ENCODE measurements at regions not wholly inside any gene's neighbourhood (a gene's known extent, or its start where the extent isn't known, plus 50 kb on each side); places are given as distances from the start of the nearest gene placed in this dataset.

- no peak overlapping the region for H3K4me3 Mint-ChIP-seq
- H3K9me3 Mint-ChIP-seq: no peaks in the 10 kb centered on the region
- no peak overlapping the region for H3K27ac Mint-ChIP-seq
- peaks cover 4 to 9% (median 6%) of the 10 kb centered on the region in 3 donors for H3K4me1 Mint-ChIP-seq
- H3K36me3 Mint-ChIP-seq: no peaks in the 10 kb centered on the region
- H3K27me3 Mint-ChIP-seq: peaks cover 2% of the 10 kb centered on the region
Observed at GRCh38 chr2:176447616-176448015, 178.4 kb downstream of the MTX2 start.

GRCh38 chr2:176449852-176450251, 180.6 kb downstream of the MTX2 start:
- Mint-ChIP-seq H3K4me1 (peaks cover 4 to 9% (median 6%) of the 10 kb centered on the region in 3 donors), H3K27me3 (peaks cover 2% of the 10 kb centered on the region), H3K27ac (no peak overlapping the region), H3K4me3 (no peak overlapping the region), H3K36me3 (no peaks in the 10 kb centered on the region), H3K9me3 (no peaks in the 10 kb centered on the region)

- H3K27ac Mint-ChIP-seq: no peak overlapping the region
- H3K4me3 Mint-ChIP-seq: no peak overlapping the region
- H3K4me1 Mint-ChIP-seq: no peaks in the 10 kb centered on the region
- H3K9me3 Mint-ChIP-seq: no peaks in the 10 kb centered on the region
- H3K27me3 Mint-ChIP-seq: peaks cover 2% of the 10 kb centered on the region
- no peaks in the 10 kb centered on the region for H3K36me3 Mint-ChIP-seq
Observed at GRCh38 chr2:176453784-176454183, 184.5 kb downstream of the MTX2 start.

- peaks cover 11% of the 10 kb centered on the region for H3K27me3 Mint-ChIP-seq
- no peaks in the 10 kb centered on the region for H3K9me3 Mint-ChIP-seq
- no peaks in the 10 kb centered on the region for H3K36me3 Mint-ChIP-seq
- no peak overlapping the region for H3K27ac Mint-ChIP-seq
- H3K4me1 Mint-ChIP-seq: no peaks in the 10 kb centered on the region
- peak overlapping the region in 1 of 4 donors; percentile 15 for H3K4me3 Mint-ChIP-seq
Observed at GRCh38 chr2:176454893-176455815, 185.9 kb downstream of the MTX2 start.

GRCh38 chr2:176455816-176456291, 186.6 kb downstream of the MTX2 start:
- Mint-ChIP-seq H3K4me1 (no peaks in the 10 kb centered on the region), H3K27ac (no peak overlapping the region), H3K27me3 (peaks cover 13% of the 10 kb centered on the region), H3K4me3 (no peak overlapping the region), H3K36me3 (no peaks in the 10 kb centered on the region), H3K9me3 (no peaks in the 10 kb centered on the region)

GRCh38 chr2:176457481-176457880, 188.2 kb downstream of the MTX2 start:
- Mint-ChIP-seq H3K27me3 (peaks cover 20% of the 10 kb centered on the region), H3K36me3 (no peaks in the 10 kb centered on the region), H3K4me1 (no peaks in the 10 kb centered on the region), H3K4me3 (no peak overlapping the region), H3K9me3 (no peaks in the 10 kb centered on the region), H3K27ac (no peak overlapping the region)

GRCh38 chr2:176461098-176461808, 192.0 kb downstream of the MTX2 start:
- no peaks in the 10 kb centered on the region for H3K9me3 Mint-ChIP-seq
- H3K4me1 Mint-ChIP-seq: no peaks in the 10 kb centered on the region
- no peaks in the 10 kb centered on the region for H3K36me3 Mint-ChIP-seq
- H3K27me3 Mint-ChIP-seq: peaks cover 25% of the 10 kb centered on the region
- H3K4me3 Mint-ChIP-seq: no peak overlapping the region
- no peak overlapping the region for H3K27ac Mint-ChIP-seq

- H3K9me3 Mint-ChIP-seq: no peaks in the 10 kb centered on the region
- H3K27me3 Mint-ChIP-seq: peaks cover 25% of the 10 kb centered on the region
- H3K36me3 Mint-ChIP-seq: no peaks in the 10 kb centered on the region
- H3K4me3 Mint-ChIP-seq: no peak overlapping the region
- no peak overlapping the region for H3K27ac Mint-ChIP-seq
- H3K4me1 Mint-ChIP-seq: no peaks in the 10 kb centered on the region
Observed at GRCh38 chr2:176461809-176462670, 192.8 kb downstream of the MTX2 start.

GRCh38 chr2:176463546-176463945, 194.3 kb downstream of the MTX2 start:
- Mint-ChIP-seq H3K36me3 (no peaks in the 10 kb centered on the region), H3K27ac (peak overlapping the region in 1 of 3 donors; percentile 33), H3K4me3 (no peak overlapping the region), H3K4me1 (no peaks in the 10 kb centered on the region), H3K27me3 (peaks cover 25% of the 10 kb centered on the region), H3K9me3 (no peaks in the 10 kb centered on the region)

GRCh38 chr2:176464886-176465564, 195.8 kb downstream of the MTX2 start:
- peaks cover 16% of the 10 kb centered on the region for H3K27me3 Mint-ChIP-seq
- H3K4me3 Mint-ChIP-seq: no peak overlapping the region
- H3K36me3 Mint-ChIP-seq: no peaks in the 10 kb centered on the region
- no peak overlapping the region for H3K27ac Mint-ChIP-seq
- H3K4me1 Mint-ChIP-seq: no peaks in the 10 kb centered on the region
- H3K9me3 Mint-ChIP-seq: no peaks in the 10 kb centered on the region

GRCh38 chr2:176466918-176467452, 197.7 kb downstream of the MTX2 start:
- Mint-ChIP-seq H3K36me3 (peaks cover 2% of the 10 kb centered on the region), H3K9me3 (no peaks in the 10 kb centered on the region), H3K27ac (no peak overlapping the region), H3K4me1 (peaks cover 0 to 2% (median 0%) of the 10 kb centered on the region in 3 donors), H3K4me3 (no peak overlapping the region), H3K27me3 (peaks cover 7% of the 10 kb centered on the region)

- peaks cover 2% of the 10 kb centered on the region for H3K36me3 Mint-ChIP-seq
- no peaks in the 10 kb centered on the region for H3K9me3 Mint-ChIP-seq
- H3K4me1 Mint-ChIP-seq: peaks cover 5 to 7% (median 6%) of the 10 kb centered on the region in 3 donors
- no peak overlapping the region for H3K4me3 Mint-ChIP-seq
- no peak overlapping the region for H3K27ac Mint-ChIP-seq
- H3K27me3 Mint-ChIP-seq: peaks cover 5% of the 10 kb centered on the region
Observed at GRCh38 chr2:176467595-176467994, 198.4 kb downstream of the MTX2 start.

GRCh38 chr2:176468457-176469113, 199.3 kb downstream of the MTX2 start:
- Mint-ChIP-seq H3K9me3 (no peaks in the 10 kb centered on the region), H3K27me3 (peaks cover 4% of the 10 kb centered on the region), H3K36me3 (peaks cover 2% of the 10 kb centered on the region), H3K27ac (no peak overlapping the region), H3K4me3 (no peak overlapping the region), H3K4me1 (peaks cover 5 to 10% (median 8%) of the 10 kb centered on the region in 3 donors)

GRCh38 chr2:176470713-176471112, 201.5 kb downstream of the MTX2 start:
- Mint-ChIP-seq H3K36me3 (peaks cover 2% of the 10 kb centered on the region), H3K4me3 (no peak overlapping the region), H3K4me1 (peaks cover 5 to 14% (median 12%) of the 10 kb centered on the region in 3 donors), H3K9me3 (peaks cover 0 to 3% (median 0%) of the 10 kb centered on the region in 3 donors), H3K27me3 (no peaks in the 10 kb centered on the region), H3K27ac (no peak overlapping the region)

Data from IgD-negative memory B cell (primary cell).